Mesenchymal stem cell (in vitro differentiated cells and primary cell): ENCODE measurements at regions not wholly inside any gene's neighbourhood (a gene's known extent, or its start where the extent isn't known, plus 50 kb on each side); places are given as distances from the start of the nearest gene placed in this dataset.
"Not testable (repeated sequence)": the region's sequence is repeated elsewhere in the genome, so short reads cannot be mapped to it uniquely, and the experiment has no call there.

Experiments
- DNase-seq: peaks from one replicate; pipeline ENCODE4 v3.0.0-alpha.2; 2013
- H2AFZ ChIP-seq: one replicate; pipeline ENCODE4 v1.6.1; 2013; ENCODE audit warnings: low read depth, mild to moderate bottlenecking, control low read depth, inconsistent platforms, low read length, moderate library complexity
- H2AK5ac ChIP-seq: 2 replicates; pipeline ENCODE4 v1.6.1; 2013; ENCODE audit warnings: low read length, moderate library complexity, mild to moderate bottlenecking, inconsistent platforms; ENCODE audit not compliant: severe bottlenecking
- H2BK120ac ChIP-seq: one replicate; pipeline ENCODE4 v1.6.1; 2013; ENCODE audit warnings: low read depth, mild to moderate bottlenecking, inconsistent platforms, low read length, moderate library complexity
- H2BK12ac ChIP-seq, 2 experiments: one replicate each; pipeline ENCODE4 v1.6.1; 2013; ENCODE audit warnings: inconsistent platforms in 2 of 2, low read length in 2 of 2, mild to moderate bottlenecking in 2 of 2, moderate library complexity in 2 of 2, control low read depth in 1 of 2
- H2BK15ac ChIP-seq: one replicate; pipeline ENCODE4 v1.6.1; 2013; ENCODE audit warnings: mild to moderate bottlenecking, low read depth, inconsistent platforms; ENCODE audit not compliant: poor library complexity, severe bottlenecking
- H2BK5ac ChIP-seq: 2 replicates; pipeline ENCODE4 v1.6.1; 2013; ENCODE audit warnings: low read depth, mild to moderate bottlenecking, low read length, control low read depth, inconsistent platforms; ENCODE audit not compliant: poor library complexity, severe bottlenecking
- H3K14ac ChIP-seq, 2 experiments: one replicate each; pipeline ENCODE4 v1.6.1; 2013; ENCODE audit warnings: inconsistent platforms in 2 of 2, low read length in 2 of 2, control low read depth in 1 of 2, mild to moderate bottlenecking in 1 of 2, moderate library complexity in 1 of 2
- H3K18ac ChIP-seq, 2 experiments: one replicate each; pipeline ENCODE4 v1.6.1; 2013; ENCODE audit warnings: inconsistent platforms in 2 of 2, low read length in 2 of 2, control low read depth in 1 of 2, low read depth in 1 of 2, mild to moderate bottlenecking in 1 of 2
- H3K23ac ChIP-seq, 2 experiments: one replicate each; pipeline ENCODE4 v1.6.1; 2013; ENCODE audit warnings: inconsistent platforms in 2 of 2, low read length in 2 of 2, mild to moderate bottlenecking in 2 of 2, moderate library complexity in 2 of 2, control low read depth in 1 of 2
- H3K27ac ChIP-seq: 2 replicates; pipeline ENCODE4 v1.5.1; 2013; ENCODE audit warnings: mild to moderate bottlenecking, moderate library complexity, low read length, control low read depth, inconsistent platforms; ENCODE audit not compliant: poor library complexity, severe bottlenecking
- H3K27me3 ChIP-seq, 2 experiments: 2 replicates each; pipeline versions ENCODE4 v1.6.1 to v1.7.0; 2013; ENCODE audit warnings: low read length in 2 of 2, mild to moderate bottlenecking in 2 of 2, moderate library complexity in 2 of 2, control low read depth in 1 of 2, inconsistent platforms in 1 of 2; ENCODE audit not compliant: control insufficient read depth in 1 of 2, insufficient read depth in 1 of 2
- H3K36me3 ChIP-seq, 2 experiments: 2 replicates each; pipeline versions ENCODE4 v1.6.1 to v1.7.0; 2013; ENCODE audit warnings: low read length in 2 of 2, control low read depth in 1 of 2, inconsistent platforms in 1 of 2, low read depth in 1 of 2, mild to moderate bottlenecking in 1 of 2; ENCODE audit not compliant: insufficient read depth in 2 of 2, control insufficient read depth in 1 of 2
- H3K4ac ChIP-seq, 2 experiments: one replicate each; pipeline ENCODE4 v1.6.1; 2013; ENCODE audit warnings: inconsistent platforms in 2 of 2, low read length in 2 of 2, mild to moderate bottlenecking in 2 of 2, moderate library complexity in 2 of 2, control low read depth in 1 of 2, low read depth in 1 of 2
- H3K4me1 ChIP-seq: 2 replicates; pipeline ENCODE4 v1.6.1; 2013; ENCODE audit warnings: low read depth, low read length, control low read depth; ENCODE audit not compliant: control insufficient read depth, insufficient read depth
- H3K4me2 ChIP-seq: 2 replicates; pipeline ENCODE4 v1.6.1; 2013; ENCODE audit warnings: low read length, mild to moderate bottlenecking, inconsistent platforms; ENCODE audit not compliant: poor library complexity, severe bottlenecking
- H3K4me3 ChIP-seq, 2 experiments: 2 replicates each; pipeline versions ENCODE4 v1.5.1 to v1.7.0; 2013; ENCODE audit warnings: low read length in 2 of 2, mild to moderate bottlenecking in 2 of 2, control low read depth in 1 of 2, low read depth in 1 of 2; ENCODE audit not compliant: insufficient read depth in 1 of 2
- H3K79me1 ChIP-seq: replicated peaks from 2 replicates; pipeline ENCODE4 v1.6.1; 2013; ENCODE audit warnings: mild to moderate bottlenecking, control low read depth, low read length, inconsistent platforms; ENCODE audit not compliant: poor library complexity, severe bottlenecking
- H3K9ac ChIP-seq: 2 replicates; pipeline ENCODE4 v1.7.0; 2013; ENCODE audit warnings: mild to moderate bottlenecking, low read length, moderate library complexity
- H3K9me3 ChIP-seq: 2 replicates; pipeline ENCODE4 v1.7.0; 2013; ENCODE audit warnings: mild to moderate bottlenecking, low read length; ENCODE audit not compliant: control insufficient read depth
- H4K8ac ChIP-seq: one replicate; pipeline ENCODE4 v1.6.1; 2013; ENCODE audit warnings: inconsistent platforms, mild to moderate bottlenecking, low read length, moderate library complexity
- H4K91ac ChIP-seq: one replicate; pipeline ENCODE4 v1.6.1; 2013; ENCODE audit warnings: mild to moderate bottlenecking, low read length, inconsistent platforms
- WGBS: methylation state at CpG from one replicate; pipeline ENCODE4 v1.1.7; 2013; ENCODE audit warnings: mixed read lengths; 5-methylcytosine and 5-hydroxymethylcytosine counted together

DNA sequence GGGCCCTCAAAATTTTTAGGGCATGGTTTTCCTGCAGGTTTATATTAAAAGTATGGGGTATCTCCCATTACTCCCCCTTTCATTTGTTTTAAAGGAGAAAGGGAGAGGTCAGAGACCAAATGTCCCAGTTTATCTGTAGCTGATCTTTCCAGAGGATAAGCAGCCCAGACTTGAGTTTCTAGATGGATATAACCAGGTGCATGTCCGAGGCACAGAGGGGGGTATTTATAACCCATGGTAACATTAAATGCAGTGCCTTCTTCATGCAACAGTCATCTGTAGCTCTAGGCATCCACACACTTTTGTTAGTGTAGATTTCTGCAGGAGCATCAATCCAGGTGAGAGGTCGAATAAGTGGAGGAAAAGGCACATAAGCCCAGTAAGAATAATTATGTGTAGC, 890.3 kb upstream of the GOT2 start:
- not testable (repeated sequence) for H3K27me3 ChIP-seq, H3K27ac ChIP-seq, H3K4ac ChIP-seq, H3K4me3 ChIP-seq, H3K79me1 ChIP-seq, H3K14ac ChIP-seq, H2BK5ac ChIP-seq, H3K4me1 ChIP-seq, H4K8ac ChIP-seq, H3K23ac ChIP-seq, H2BK12ac ChIP-seq, H3K36me3 ChIP-seq, H4K91ac ChIP-seq, DNase-seq, H2AFZ ChIP-seq, H3K4me2 ChIP-seq, H2BK120ac ChIP-seq, H2BK15ac ChIP-seq, H3K9me3 ChIP-seq, H2AK5ac ChIP-seq, H3K18ac ChIP-seq, H3K9ac ChIP-seq
- WGBS = 82% methylated on average over 2 of the region's 2 CpGs

GRCh38 chr16:59614466-59615240, 880.5 kb upstream of the GOT2 start:
- Histone ChIP-seq H3K4me3 (no peak overlapping the region), H3K4ac (no peak overlapping the region), H3K9ac (no peak overlapping the region), H3K4me2 (no peak overlapping the region), H2BK120ac (no peak overlapping the region), H4K91ac (no peak overlapping the region), H3K4me1 (no peaks in the 10 kb centered on the region), H4K8ac (no peak overlapping the region), H3K23ac (no peak overlapping the region), H3K9me3 (no peaks in the 10 kb centered on the region), H3K27ac (no peak overlapping the region), H2AFZ (no peak overlapping the region), H2BK12ac (no peak overlapping the region), H2AK5ac (no peak overlapping the region), H2BK5ac (no peak overlapping the region), H3K79me1 (no peaks in the 10 kb centered on the region), H3K27me3 (no peaks in the 10 kb centered on the region), H2BK15ac (no peak overlapping the region), H3K14ac (no peak overlapping the region), H3K18ac (no peak overlapping the region), H3K36me3 (no peaks in the 10 kb centered on the region)
- no peak for DNase-seq
- WGBS = no CpG with 5 or more reads among the region's 2 CpGs

- not testable (repeated sequence) for DNase-seq, H4K91ac ChIP-seq, H3K9me3 ChIP-seq, H3K27me3 ChIP-seq, H3K14ac ChIP-seq, H2AK5ac ChIP-seq, H2BK15ac ChIP-seq, H3K9ac ChIP-seq, H2AFZ ChIP-seq, H3K4me1 ChIP-seq, H2BK5ac ChIP-seq, H3K79me1 ChIP-seq, H3K4me3 ChIP-seq, H3K23ac ChIP-seq, H2BK120ac ChIP-seq, H3K27ac ChIP-seq, H3K4ac ChIP-seq, H4K8ac ChIP-seq, H2BK12ac ChIP-seq, H3K36me3 ChIP-seq, H3K18ac ChIP-seq, H3K4me2 ChIP-seq
- 23% methylated on average over 7 of the region's 8 CpGs for WGBS
These were observed 878.9 kb upstream of the GOT2 start for GRCh38 chr16:59612910-59613620.

DNA sequence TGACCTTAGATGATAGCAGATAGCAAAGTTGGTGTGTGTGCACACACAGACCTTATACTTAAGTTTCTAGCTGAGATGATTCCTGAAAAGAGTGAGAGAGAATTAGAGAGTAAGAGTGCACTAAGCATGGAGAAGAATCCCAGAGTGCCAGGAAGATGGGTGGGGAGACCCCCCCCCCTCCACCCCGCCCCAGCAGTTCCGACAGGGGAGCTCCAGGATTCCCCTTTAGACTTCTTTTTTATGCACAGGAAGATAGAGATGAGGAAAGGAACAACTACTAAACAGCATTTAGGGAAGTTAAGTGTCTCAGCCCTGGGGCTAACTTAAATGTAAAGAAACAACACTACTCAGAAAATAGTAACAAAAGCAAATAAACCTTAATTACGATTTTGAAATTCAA, 878.0 kb upstream of the GOT2 start:
- no peaks in the 10 kb centered on the region for H3K79me1 ChIP-seq
- no peak overlapping the region for H4K91ac ChIP-seq
- H2AFZ ChIP-seq = no peak overlapping the region
- H3K4me2 ChIP-seq = no peak overlapping the region
- H2BK12ac ChIP-seq = no peak overlapping the region
- no peak overlapping the region for H4K8ac ChIP-seq
- no peak overlapping the region for H3K9ac ChIP-seq
- no peak overlapping the region for H2AK5ac ChIP-seq
- no peaks in the 10 kb centered on the region for H3K9me3 ChIP-seq
- H3K27ac ChIP-seq = no peak overlapping the region
- no peak overlapping the region for H3K23ac ChIP-seq
- no peak overlapping the region for H3K14ac ChIP-seq
- no peaks in the 10 kb centered on the region for H3K27me3 ChIP-seq
- no peak overlapping the region for H3K4me3 ChIP-seq
- H2BK120ac ChIP-seq = no peak overlapping the region
- H2BK15ac ChIP-seq = no peak overlapping the region
- no peak overlapping the region for H2BK5ac ChIP-seq
- no peaks in the 10 kb centered on the region for H3K36me3 ChIP-seq
- H3K4ac ChIP-seq = no peak overlapping the region
- 100% methylated on average over 1 of the region's 3 CpGs for WGBS
- no peaks in the 10 kb centered on the region for H3K4me1 ChIP-seq
- H3K18ac ChIP-seq = no peak overlapping the region
- no peak for DNase-seq
